H9 (cell line): ENCODE measurements at regions not wholly inside any gene's neighbourhood (a gene's known extent, or its start where the extent isn't known, plus 50 kb on each side); places are given as distances from the start of the nearest gene placed in this dataset.

ENCODE experiments used
- DNase-seq: peaks from one replicate; pipeline ENCODE4 v3.0.0-alpha.2; 2017
- H2AFZ ChIP-seq: one replicate; pipeline ENCODE4 v1.6.1; 2013; ENCODE audit warnings: mild to moderate bottlenecking, low read length, control low read depth, moderate library complexity
- H2AK5ac ChIP-seq: 2 replicates; pipeline ENCODE4 v1.6.1; 2013; ENCODE audit warnings: low read length, control low read depth, mixed read lengths; ENCODE audit not compliant: insufficient read length
- H2BK120ac ChIP-seq: one replicate; pipeline ENCODE4 v1.6.1; 2013; ENCODE audit warnings: low read depth, mild to moderate bottlenecking, low read length, control low read depth, inconsistent platforms; ENCODE audit not compliant: poor library complexity, severe bottlenecking
- H2BK12ac ChIP-seq: 2 replicates; pipeline ENCODE4 v1.6.1; 2013; ENCODE audit warnings: low read length, control low read depth, mixed read lengths, low read depth; ENCODE audit not compliant: insufficient read length
- H2BK15ac ChIP-seq: 2 replicates; pipeline ENCODE4 v1.6.1; 2013; ENCODE audit warnings: low read depth, low read length, control low read depth
- H2BK20ac ChIP-seq: one replicate; pipeline ENCODE4 v1.6.1; 2013; ENCODE audit warnings: low read depth, mild to moderate bottlenecking, low read length, control low read depth, inconsistent platforms; ENCODE audit not compliant: poor library complexity, severe bottlenecking
- H2BK5ac ChIP-seq: 2 replicates; pipeline ENCODE4 v1.6.1; 2013; ENCODE audit warnings: low read length, control low read depth, mixed read lengths; ENCODE audit not compliant: insufficient read length
- H3K14ac ChIP-seq: 2 replicates; pipeline ENCODE4 v1.6.1; 2013; ENCODE audit warnings: low read length, control low read depth; ENCODE audit not compliant: insufficient read depth
- H3K18ac ChIP-seq: 2 replicates; pipeline ENCODE4 v1.6.1; 2013; ENCODE audit warnings: low read depth, mild to moderate bottlenecking, mixed read lengths, low read length, control low read depth; ENCODE audit not compliant: insufficient read length
- H3K23ac ChIP-seq: 2 replicates; pipeline ENCODE4 v1.6.1; 2013; ENCODE audit warnings: low read length, control low read depth, mixed read lengths, low read depth; ENCODE audit not compliant: insufficient read length
- H3K23me2 ChIP-seq: 2 replicates; pipeline ENCODE4 v1.6.1; 2013; ENCODE audit warnings: low read depth, mild to moderate bottlenecking, mixed read lengths, low read length, control low read depth; ENCODE audit not compliant: insufficient read length, poor library complexity, severe bottlenecking
- H3K27ac ChIP-seq: 2 replicates; pipeline ENCODE4 v1.5.1; 2013; ENCODE audit warnings: low read length, control low read depth, mixed read lengths, low read depth; ENCODE audit not compliant: insufficient read length
- H3K27me3 ChIP-seq: 2 replicates; pipeline ENCODE4 v1.6.1; 2013; ENCODE audit warnings: low read length, control low read depth, inconsistent platforms; ENCODE audit not compliant: insufficient read depth
- H3K4ac ChIP-seq: 2 replicates; pipeline ENCODE4 v1.6.1; 2013; ENCODE audit warnings: low read depth, mild to moderate bottlenecking, control low read depth, inconsistent platforms, low read length, moderate library complexity
- H3K4me1 ChIP-seq: 2 replicates; pipeline ENCODE4 v1.6.1; 2013; ENCODE audit warnings: low read length, control low read depth, inconsistent platforms; ENCODE audit not compliant: insufficient read depth
- H3K4me2 ChIP-seq: 2 replicates; pipeline ENCODE4 v1.6.1; 2013; ENCODE audit warnings: low read length, control low read depth, mixed read lengths; ENCODE audit not compliant: insufficient read length, insufficient read depth
- H3K56ac ChIP-seq: 2 replicates; pipeline ENCODE4 v1.6.1; 2013; ENCODE audit warnings: low read depth, mild to moderate bottlenecking, mixed read lengths, low read length, control low read depth; ENCODE audit not compliant: insufficient read length
- H3K79me1 ChIP-seq: 2 replicates; pipeline ENCODE4 v1.6.1; 2013; ENCODE audit warnings: low read depth, mild to moderate bottlenecking, moderate library complexity, low read length, control low read depth, inconsistent platforms; ENCODE audit not compliant: insufficient read depth, poor library complexity, severe bottlenecking
- H3K79me2 ChIP-seq: 2 replicates; pipeline ENCODE4 v1.6.1; 2013; ENCODE audit warnings: low read length, control low read depth, inconsistent platforms; ENCODE audit not compliant: insufficient read depth
- H3K9ac ChIP-seq: 2 replicates; pipeline ENCODE4 v1.6.1; 2013; ENCODE audit warnings: low read length, control low read depth, mixed read lengths; ENCODE audit not compliant: insufficient read length; ENCODE audit errors: extremely low read depth
- H3K9me3 ChIP-seq: one replicate; pipeline ENCODE4 v1.6.1; 2013; ENCODE audit warnings: low read depth, low read length, inconsistent platforms; ENCODE audit not compliant: control insufficient read depth
- H3T11ph ChIP-seq: one replicate; pipeline ENCODE4 v1.6.1; 2013; ENCODE audit warnings: mild to moderate bottlenecking, low read length, control low read depth, inconsistent platforms
- H4K20me1 ChIP-seq: one replicate; pipeline ENCODE4 v1.6.1; 2013; ENCODE audit not compliant: control insufficient read depth, insufficient read length, insufficient read depth
- H4K5ac ChIP-seq: 2 replicates; pipeline ENCODE4 v1.6.1; 2013; ENCODE audit warnings: low read depth, mild to moderate bottlenecking, mixed read lengths, low read length, control low read depth; ENCODE audit not compliant: insufficient read length
- H4K8ac ChIP-seq: replicated peaks from 2 replicates; pipeline ENCODE4 v1.6.1; 2013; ENCODE audit warnings: low read length, control low read depth, mixed read lengths, low read depth; ENCODE audit not compliant: insufficient read length
- H4K91ac ChIP-seq: 2 replicates; pipeline ENCODE4 v1.6.1; 2013; ENCODE audit warnings: low read depth, mild to moderate bottlenecking, moderate library complexity, mixed read lengths, low read length, control low read depth; ENCODE audit not compliant: insufficient read length
- H3K27ac Mint-ChIP-seq, 3 experiments: 2 replicates in 2 of 3; 3 replicates in 1 of 3; pipeline ENCODE4 v1.8.0; 2020 to 2021; ENCODE audit warnings: mixed read lengths in 3 of 3, mild to moderate bottlenecking in 1 of 3, moderate library complexity in 1 of 3
- H3K27me3 Mint-ChIP-seq: 2 replicates; pipeline ENCODE4 v1.8.0; 2021; ENCODE audit warnings: low read depth, mild to moderate bottlenecking, moderate library complexity, mixed read lengths
- H3K36me3 Mint-ChIP-seq, 3 experiments: 2 replicates in 2 of 3; 3 replicates in 1 of 3; pipeline ENCODE4 v1.8.0; 2020 to 2021; ENCODE audit warnings: low read depth in 3 of 3, mixed read lengths in 3 of 3; ENCODE audit not compliant: insufficient read depth in 1 of 3
- H3K4me1 Mint-ChIP-seq, 2 experiments: 2 replicates each; pipeline ENCODE4 v1.8.0; 2020; ENCODE audit warnings: mixed read lengths in 2 of 2
- H3K4me3 Mint-ChIP-seq, 2 experiments: 2 replicates in 1 of 2; 3 replicates in 1 of 2; pipeline ENCODE4 v1.8.0; 2020 to 2021; ENCODE audit warnings: mild to moderate bottlenecking in 2 of 2, mixed read lengths in 2 of 2, moderate library complexity in 1 of 2
- H3K9me3 Mint-ChIP-seq, 2 experiments: 2 replicates in 1 of 2; 3 replicates in 1 of 2; pipeline ENCODE4 v1.8.0; 2020; ENCODE audit warnings: mild to moderate bottlenecking in 2 of 2, mixed read lengths in 2 of 2, moderate library complexity in 1 of 2
- CTCF ChIP-seq: fragments of 200-600 bp; sonication (generic); conservative IDR thresholded peaks from 3 replicates; pipeline ENCODE4 v1.8.0; 2021; ENCODE audit warnings: antibody characterized with exemption, mild to moderate bottlenecking
- WGBS: extraction: QIAGEN DNeasy Blood & Tissue Kit; methylation state at CpG from one replicate; pipeline ENCODE4 v1.1.7; 2013; ENCODE audit warnings: missing lambda C conversion rate, low lambda C conversion rate, mixed read lengths; ENCODE audit not compliant: insufficient read length; ENCODE audit errors: extremely low coverage; 5-methylcytosine and 5-hydroxymethylcytosine counted together

DNA sequence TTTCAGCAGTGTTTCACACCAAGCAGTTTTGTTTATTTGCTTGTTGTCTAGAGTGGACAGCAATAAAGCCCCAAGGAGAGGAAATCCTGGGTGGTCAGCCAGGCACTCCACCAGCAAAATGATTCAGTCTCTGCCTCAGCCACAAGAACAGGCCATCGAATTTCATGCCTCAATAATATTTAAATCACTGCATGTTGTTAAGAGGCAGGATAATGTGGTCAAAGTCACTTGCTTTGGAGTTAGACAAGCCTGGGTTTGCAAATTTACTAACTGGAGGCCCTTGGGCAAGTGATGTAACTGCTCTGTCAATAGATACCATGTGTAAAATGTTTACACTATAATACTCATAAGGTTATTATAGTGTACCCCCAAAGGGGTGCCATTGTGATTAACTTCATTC is 349.6 kb downstream of the LMO4 start:
- no peak overlapping the region for H3K14ac ChIP-seq
- no CpG with 5 or more reads among the region's 1 CpG for WGBS
- no peak overlapping the region for H4K8ac ChIP-seq
- no peak overlapping the region for H2BK120ac ChIP-seq
- peaks cover 0 to 6% of the 10 kb centered on the region in 2 experiments; a peak in 4 of 5 replicates for H3K9me3 Mint-ChIP-seq
- H2BK5ac ChIP-seq: no peak overlapping the region
- H3K9ac ChIP-seq: no peak overlapping the region
- no peak overlapping the region for H2BK12ac ChIP-seq
- no peak overlapping the region for H3K4ac ChIP-seq
- H3K23me2 ChIP-seq: no peaks in the 10 kb centered on the region
- no peaks in the 10 kb centered on the region for H3K79me1 ChIP-seq
- peaks cover 9% of the 10 kb centered on the region for H3K27me3 Mint-ChIP-seq
- H4K20me1 ChIP-seq: no peaks in the 10 kb centered on the region
- H3K9me3 ChIP-seq: no peaks in the 10 kb centered on the region
- no peak overlapping the region for H2AK5ac ChIP-seq
- H3K4me2 ChIP-seq: no peak overlapping the region
- H2BK20ac ChIP-seq: no peak overlapping the region
- H3K27ac ChIP-seq: no peak overlapping the region
- no peaks in the 10 kb centered on the region for H3K79me2 ChIP-seq
- no peak overlapping the region for H3K4me3 Mint-ChIP-seq
- H3K56ac ChIP-seq: no peak overlapping the region
- no peak overlapping the region for H3K23ac ChIP-seq
- DNase-seq: no peak
- no peak overlapping the region for H2AFZ ChIP-seq
- H3K18ac ChIP-seq: no peak overlapping the region
- no peak overlapping the region for H2BK15ac ChIP-seq
- H3K4me1 ChIP-seq: no peaks in the 10 kb centered on the region
- H3K27me3 ChIP-seq: no peaks in the 10 kb centered on the region
- H3T11ph ChIP-seq: no peak overlapping the region
- H3K27ac Mint-ChIP-seq: no peak overlapping the region
- H3K36me3 Mint-ChIP-seq: peaks cover 0 to 5% (median 4%) of the 10 kb centered on the region in 3 experiments; a peak in 2 of 7 replicates
- H3K4me1 Mint-ChIP-seq: peaks cover 3 to 7% of the 10 kb centered on the region in 2 experiments
- H4K91ac ChIP-seq: no peak overlapping the region
- no peak overlapping the region for H4K5ac ChIP-seq
- no peak for TF ChIP-seq CTCF
